ENCODE measurements at regions not wholly inside any gene's neighbourhood (a gene's known extent, or its start where the extent isn't known, plus 50 kb on each side); places are given as distances from the start of the nearest gene placed in this dataset.

GRCh38 chr12:67582844-67583243 is 65.7 kb upstream of the DYRK2 start:
- Histone ChIP-seq H3K9me2 (ENCODE audit: insufficient read depth, low read length) (no peaks in the 10 kb centered on the region), H3K9me3 (ENCODE audit: low read length) (no peaks in the 10 kb centered on the region), H3K4me2 (ENCODE audit: low read length) (no peak overlapping the region), H2AFZ (ENCODE audit: low read depth, low read length) (no peak overlapping the region), H3K27ac (ENCODE audit: low read length) (no peak overlapping the region), H3K36me3 (ENCODE audit: insufficient read depth, low read length) (no peaks in the 10 kb centered on the region), H3K27me3 (ENCODE audit: insufficient read depth, low read depth, low read length) (no peaks in the 10 kb centered on the region), H3F3A (ENCODE audit: insufficient read depth, low read length, poor library complexity, severe bottlenecking) (no peaks in the 10 kb centered on the region), H3K4me3 (ENCODE audit: low read length) (no peak overlapping the region), H3K9ac (ENCODE audit: low read length) (no peak overlapping the region), H4K20me1 (ENCODE audit: insufficient read depth) (no peaks in the 10 kb centered on the region), H3K79me2 (replicated peaks; ENCODE audit: insufficient read depth, low read length) (no peaks in the 10 kb centered on the region)
- TF ChIP-seq EP300 (conservative IDR thresholded peaks at IDR 0.05; ENCODE audit: poor library complexity, severe bottlenecking) = no peak
- TF ChIP-seq EZH2 (IDR thresholded peaks at IDR 0.05; ENCODE audit: borderline replicate concordance, insufficient read depth, low read length, poor library complexity, severe bottlenecking) = no peak
- no peak for TF ChIP-seq MXI1 (conservative IDR thresholded peaks at IDR 0.05; ENCODE audit: poor library complexity, severe bottlenecking)
- no peak for TF ChIP-seq TAF1 (IDR thresholded peaks at IDR 0.05; ENCODE audit: low read depth)
- TF ChIP-seq CTCF (IDR thresholded peaks at IDR 0.05; ENCODE audit: poor library complexity, severe bottlenecking) = no peak
- TF ChIP-seq POLR2AphosphoS5 (IDR thresholded peaks at IDR 0.05) = no peak
- no peak for TF ChIP-seq SMC3 (conservative IDR thresholded peaks at IDR 0.05; ENCODE audit: poor library complexity)
- TF ChIP-seq REST (IDR thresholded peaks at IDR 0.05; ENCODE audit: borderline replicate concordance) = no peak
- TF ChIP-seq RAD21 (conservative IDR thresholded peaks at IDR 0.05) = no peak

GRCh38 chr12:67586951-67587350 is 61.6 kb upstream of the DYRK2 start:
- Histone ChIP-seq H4K20me1 (ENCODE audit: insufficient read depth) (no peaks in the 10 kb centered on the region), H3K27me3 (ENCODE audit: insufficient read depth, low read depth, low read length) (no peaks in the 10 kb centered on the region), H3K36me3 (ENCODE audit: insufficient read depth, low read length) (no peaks in the 10 kb centered on the region), H3K79me2 (replicated peaks; ENCODE audit: insufficient read depth, low read length) (no peaks in the 10 kb centered on the region), H3K9ac (ENCODE audit: low read length) (no peak overlapping the region), H3K9me3 (ENCODE audit: low read length) (no peaks in the 10 kb centered on the region), H3K9me2 (ENCODE audit: insufficient read depth, low read length) (no peaks in the 10 kb centered on the region), H3K4me2 (ENCODE audit: low read length) (no peak overlapping the region), H3F3A (ENCODE audit: insufficient read depth, low read length, poor library complexity, severe bottlenecking) (no peaks in the 10 kb centered on the region), H3K27ac (ENCODE audit: low read length) (no peak overlapping the region), H2AFZ (ENCODE audit: low read depth, low read length) (no peak overlapping the region), H3K4me3 (ENCODE audit: low read length) (no peak overlapping the region)
- TF ChIP-seq REST (IDR thresholded peaks at IDR 0.05; ENCODE audit: borderline replicate concordance) (no peak), RAD21 (conservative IDR thresholded peaks at IDR 0.05) (no peak), EZH2 (IDR thresholded peaks at IDR 0.05; ENCODE audit: borderline replicate concordance, insufficient read depth, low read length, poor library complexity, severe bottlenecking) (no peak), CTCF (IDR thresholded peaks at IDR 0.05; ENCODE audit: poor library complexity, severe bottlenecking) (no peak), POLR2AphosphoS5 (IDR thresholded peaks at IDR 0.05) (no peak), SMC3 (conservative IDR thresholded peaks at IDR 0.05; ENCODE audit: poor library complexity) (no peak), MXI1 (conservative IDR thresholded peaks at IDR 0.05; ENCODE audit: poor library complexity, severe bottlenecking) (no peak), TAF1 (IDR thresholded peaks at IDR 0.05; ENCODE audit: low read depth) (no peak), EP300 (conservative IDR thresholded peaks at IDR 0.05; ENCODE audit: poor library complexity, severe bottlenecking) (no peak)

All from neural cell (in vitro differentiated cells).